GM18508 (cell line): ENCODE measurements at regions not wholly inside any gene's neighbourhood (a gene's known extent, or its start where the extent isn't known, plus 50 kb on each side); places are given as distances from the start of the nearest gene placed in this dataset.
A peak's percentile ranks its signal among the peaks of the same experiment; 100 is the strongest.

ENCODE experiments used
- ATAC-seq: cut with Tn5 transposase; IDR thresholded peaks from one replicate; pipeline ENCODE4 v1.9.1; 2021; ENCODE audit warnings: moderate number of reproducible peaks; ENCODE audit not compliant: insufficient read depth, unreplicated experiment

GRCh38 chr15:89421219-89421618, 75.2 kb downstream of the RHCG start:
- ATAC-seq: no peak

- no peak for ATAC-seq
These were observed 76.9 kb downstream of the RHCG start for GRCh38 chr15:89419370-89419984.

GRCh38 chr15:89417206-89417725, 79.1 kb downstream of the RHCG start:
- ATAC-seq: no peak

- peak; percentile 57 for ATAC-seq
These were observed 79.8 kb downstream of the RHCG start for GRCh38 chr15:89416339-89417183.

GRCh38 chr15:89414571-89414970, 79.9 kb upstream of the POLG start:
- no peak for ATAC-seq

- ATAC-seq: no peak
These were observed 79.3 kb upstream of the POLG start for GRCh38 chr15:89413877-89414276.

- no peak for ATAC-seq
These were observed 78.3 kb upstream of the POLG start for GRCh38 chr15:89412905-89413411.

- ATAC-seq: no peak
These were observed 75.4 kb upstream of the POLG start for GRCh38 chr15:89410039-89410435.

- no peak for ATAC-seq
These were observed 74.8 kb upstream of the POLG start for GRCh38 chr15:89409184-89410038.

GRCh38 chr15:89408372-89409183, 74.0 kb upstream of the POLG start:
- ATAC-seq: no peak

- ATAC-seq: no peak
These were observed 72.5 kb upstream of the POLG start for GRCh38 chr15:89406940-89407607.

- no peak for ATAC-seq
These were observed 71.8 kb upstream of the POLG start for GRCh38 chr15:89406218-89406939.

GRCh38 chr15:89405494-89405893, 70.9 kb upstream of the POLG start:
- no peak for ATAC-seq

GRCh38 chr15:89404023-89404422, 69.4 kb upstream of the POLG start:
- ATAC-seq: no peak

- no peak for ATAC-seq
These were observed 67.8 kb upstream of the POLG start for GRCh38 chr15:89402518-89402805.

- ATAC-seq: no peak
These were observed 67.2 kb upstream of the POLG start for GRCh38 chr15:89401631-89402517.

GRCh38 chr15:89400782-89401545, 66.3 kb upstream of the POLG start:
- ATAC-seq: no peak
